Astrocyte of the cerebellum (primary cell): ENCODE measurements at regions not wholly inside any gene's neighbourhood (a gene's known extent, or its start where the extent isn't known, plus 50 kb on each side); places are given as distances from the start of the nearest gene placed in this dataset.
"Not testable (repeated sequence)": the region's sequence is repeated elsewhere in the genome, so short reads cannot be mapped to it uniquely, and the experiment has no call there.

Source experiments
- DNase-seq: peaks from one replicate; pipeline ENCODE4 v3.0.0-alpha.2; 2011; ENCODE audit warnings: low read depth
- H3K4me3 ChIP-seq: 2 replicates; pipeline ENCODE4 v1.5.1; 2011; ENCODE audit warnings: mild to moderate bottlenecking, low read depth, low read length, moderate library complexity
- in situ Hi-C: cut with HindIII; loops from 2 replicates; pipeline ENCODE4 v1.10.0; 2017; ENCODE audit warnings: low sequenced_read_pairs
- TF ChIP-seq, protein P1 (sequence below): IDR thresholded peaks from 2 replicates; pipeline ENCODE4 v1.5.1; 2012; ENCODE audit warnings: low read length, low read depth, moderate library complexity, mild to moderate bottlenecking; ENCODE audit errors: missing control alignments

DNA sequence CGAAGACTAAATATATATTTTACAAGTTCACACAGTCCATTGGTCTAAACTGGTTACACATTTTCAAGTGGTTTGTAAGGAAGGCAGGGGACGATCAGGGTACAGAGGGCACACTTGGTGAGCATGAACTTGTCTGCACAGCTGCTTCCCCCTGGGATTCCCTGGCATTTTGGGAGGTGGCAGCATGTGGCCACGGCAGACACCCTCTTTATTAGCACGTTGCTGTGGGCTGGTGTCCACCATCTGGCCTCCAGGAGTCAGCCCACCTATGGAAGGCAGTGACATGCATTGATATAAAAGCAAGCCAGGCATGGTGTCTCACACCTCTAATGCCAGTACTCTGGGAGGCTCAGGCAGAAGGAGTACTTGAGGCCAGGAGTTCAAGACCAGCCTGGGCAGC lies 350.2 kb downstream of the TYW1 start:
- in situ Hi-C loops = no loop called here
- DNase-seq = no peak
- H3K4me3 ChIP-seq = no peak overlapping the region
- TF ChIP-seq, protein P1, sequence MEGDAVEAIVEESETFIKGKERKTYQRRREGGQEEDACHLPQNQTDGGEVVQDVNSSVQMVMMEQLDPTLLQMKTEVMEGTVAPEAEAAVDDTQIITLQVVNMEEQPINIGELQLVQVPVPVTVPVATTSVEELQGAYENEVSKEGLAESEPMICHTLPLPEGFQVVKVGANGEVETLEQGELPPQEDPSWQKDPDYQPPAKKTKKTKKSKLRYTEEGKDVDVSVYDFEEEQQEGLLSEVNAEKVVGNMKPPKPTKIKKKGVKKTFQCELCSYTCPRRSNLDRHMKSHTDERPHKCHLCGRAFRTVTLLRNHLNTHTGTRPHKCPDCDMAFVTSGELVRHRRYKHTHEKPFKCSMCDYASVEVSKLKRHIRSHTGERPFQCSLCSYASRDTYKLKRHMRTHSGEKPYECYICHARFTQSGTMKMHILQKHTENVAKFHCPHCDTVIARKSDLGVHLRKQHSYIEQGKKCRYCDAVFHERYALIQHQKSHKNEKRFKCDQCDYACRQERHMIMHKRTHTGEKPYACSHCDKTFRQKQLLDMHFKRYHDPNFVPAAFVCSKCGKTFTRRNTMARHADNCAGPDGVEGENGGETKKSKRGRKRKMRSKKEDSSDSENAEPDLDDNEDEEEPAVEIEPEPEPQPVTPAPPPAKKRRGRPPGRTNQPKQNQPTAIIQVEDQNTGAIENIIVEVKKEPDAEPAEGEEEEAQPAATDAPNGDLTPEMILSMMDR = no peak

DNA sequence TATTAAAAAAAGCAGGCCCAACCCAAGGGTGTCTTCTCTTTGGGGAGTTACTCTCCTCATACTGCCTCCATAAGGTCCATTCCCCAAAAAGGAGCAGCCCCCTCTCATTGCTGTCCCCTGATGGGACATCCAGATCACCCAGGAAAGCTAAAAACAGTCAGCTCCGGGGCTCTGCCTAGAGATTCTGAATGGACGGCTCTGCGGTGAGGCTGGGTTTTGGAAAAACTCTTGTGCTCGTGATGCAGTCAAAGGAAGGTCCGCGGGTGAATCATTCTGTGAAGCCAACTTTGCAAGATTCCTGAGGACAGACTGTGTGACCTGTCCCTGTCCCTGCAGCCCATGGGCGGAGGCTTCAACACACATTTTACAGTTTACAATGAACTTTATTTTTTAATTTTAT lies 351.5 kb downstream of the TYW1 start:
- DNase-seq = no peak
- TF ChIP-seq, protein P1 = no peak
- no peak overlapping the region for H3K4me3 ChIP-seq
- in situ Hi-C loops = no loop called here

DNA sequence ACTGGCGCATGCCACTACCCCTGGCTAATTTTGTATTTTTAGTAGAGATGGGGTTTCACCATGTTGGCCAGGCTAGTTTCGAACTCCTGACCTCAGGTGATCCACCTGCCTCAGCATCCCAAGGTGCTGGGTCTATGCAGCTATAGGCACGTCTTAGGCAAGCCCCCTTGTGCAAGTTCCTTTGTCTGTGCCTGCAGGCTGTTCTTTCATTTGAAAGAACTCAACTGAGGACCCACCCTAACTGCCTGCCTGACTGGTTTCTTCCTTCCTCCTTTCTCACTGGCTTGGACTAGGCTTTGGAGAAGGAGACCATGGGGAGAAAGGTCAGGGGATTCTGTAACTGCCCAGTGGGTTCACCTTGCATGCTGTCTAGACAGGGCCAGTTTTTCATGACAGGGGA lies 361.0 kb downstream of the TYW1 start:
- DNase-seq, H3K4me3 ChIP-seq, in situ Hi-C loops: not testable (repeated sequence)

DNA sequence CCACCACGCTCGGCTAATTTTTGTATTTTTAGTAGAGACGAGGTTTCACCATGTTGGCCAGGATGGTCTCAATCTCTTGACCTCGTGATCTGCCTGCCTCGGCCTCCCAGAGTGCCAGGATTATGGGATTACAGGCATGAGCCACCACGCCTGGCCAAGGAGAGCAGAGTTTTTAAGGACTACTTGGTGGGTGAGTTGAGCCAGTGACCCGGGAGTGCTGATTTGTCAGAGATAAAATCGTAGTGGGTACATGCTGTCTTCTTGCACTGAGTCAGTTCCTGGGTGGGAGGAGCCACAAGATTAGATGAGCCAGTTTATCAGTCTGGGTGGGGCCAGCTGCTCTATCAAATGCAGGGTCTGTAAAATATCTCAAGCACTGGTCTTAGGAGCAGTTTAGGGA lies 361.7 kb downstream of the TYW1 start:
- in situ Hi-C loops = not testable (repeated sequence)

DNA sequence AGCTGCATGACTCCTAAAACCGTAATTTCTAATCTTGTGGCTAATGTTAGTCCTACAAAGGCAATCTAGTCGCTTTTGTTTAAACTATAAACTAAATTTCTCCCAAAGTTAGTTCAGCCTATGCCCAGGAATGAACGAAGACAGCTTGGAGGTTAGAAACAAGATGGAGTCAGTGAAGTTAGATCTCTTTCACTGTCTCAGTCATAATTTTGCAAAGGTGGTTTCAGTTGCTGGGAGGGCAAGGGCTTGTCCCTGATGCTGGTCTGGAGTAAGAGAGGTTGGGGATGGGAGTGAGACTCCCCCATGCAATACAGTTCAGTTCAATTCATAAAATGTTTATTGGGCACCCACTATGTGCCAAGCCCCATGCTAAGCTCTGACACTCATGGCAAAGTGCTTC lies 362.1 kb downstream of the TYW1 start:
- DNase-seq, in situ Hi-C loops, H3K4me3 ChIP-seq: not testable (repeated sequence)

More for the DNA sequence above, 361.7 kb downstream of the TYW1 start:
- not testable (repeated sequence) for DNase-seq, H3K4me3 ChIP-seq

DNA sequence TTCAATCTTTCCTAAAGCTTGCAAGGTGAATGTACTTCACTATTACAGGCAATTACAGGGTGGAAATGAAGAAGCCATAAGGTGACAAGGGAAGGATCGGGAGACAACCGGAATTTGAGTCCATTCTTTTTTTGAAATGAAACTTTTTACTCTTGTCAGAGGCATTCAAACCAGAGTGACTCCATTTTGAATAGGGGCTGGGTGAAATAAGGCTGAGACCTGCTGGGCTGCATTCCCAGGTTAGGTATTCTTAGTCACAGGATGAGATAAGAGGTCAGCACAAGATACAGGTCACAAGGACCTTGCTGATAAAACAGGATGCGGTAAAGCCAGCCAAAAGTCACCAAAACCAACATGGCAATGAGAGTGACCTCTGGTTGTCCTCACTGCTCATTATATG lies 363.3 kb downstream of the TYW1 start:
- no peak overlapping the region for H3K4me3 ChIP-seq
- DNase-seq = no peak
- in situ Hi-C loops = no loop called here
- TF ChIP-seq, protein P1 = no peak

DNA sequence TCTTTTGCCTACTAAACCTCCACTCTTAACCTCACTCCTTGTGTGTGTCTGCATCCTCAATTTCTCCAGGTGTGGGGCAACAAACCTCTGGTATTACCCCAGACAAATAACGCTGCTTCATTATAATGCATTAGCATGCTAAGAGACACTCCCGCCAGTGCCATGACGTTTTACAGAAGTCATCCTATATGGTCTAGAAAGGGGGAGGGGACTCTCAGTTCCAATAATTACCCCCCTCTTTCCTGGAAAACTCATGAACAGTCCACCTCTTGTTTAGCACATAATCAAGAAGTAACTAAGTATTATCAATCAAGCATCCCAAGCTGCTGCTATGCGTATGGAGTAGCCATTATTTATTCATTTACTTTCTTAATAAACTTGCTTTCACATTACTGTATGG lies 364.5 kb downstream of the TYW1 start:
- H3K4me3 ChIP-seq = no peak overlapping the region
- in situ Hi-C loops = no loop called here
- no peak for DNase-seq
- TF ChIP-seq, protein P1 = no peak

DNA sequence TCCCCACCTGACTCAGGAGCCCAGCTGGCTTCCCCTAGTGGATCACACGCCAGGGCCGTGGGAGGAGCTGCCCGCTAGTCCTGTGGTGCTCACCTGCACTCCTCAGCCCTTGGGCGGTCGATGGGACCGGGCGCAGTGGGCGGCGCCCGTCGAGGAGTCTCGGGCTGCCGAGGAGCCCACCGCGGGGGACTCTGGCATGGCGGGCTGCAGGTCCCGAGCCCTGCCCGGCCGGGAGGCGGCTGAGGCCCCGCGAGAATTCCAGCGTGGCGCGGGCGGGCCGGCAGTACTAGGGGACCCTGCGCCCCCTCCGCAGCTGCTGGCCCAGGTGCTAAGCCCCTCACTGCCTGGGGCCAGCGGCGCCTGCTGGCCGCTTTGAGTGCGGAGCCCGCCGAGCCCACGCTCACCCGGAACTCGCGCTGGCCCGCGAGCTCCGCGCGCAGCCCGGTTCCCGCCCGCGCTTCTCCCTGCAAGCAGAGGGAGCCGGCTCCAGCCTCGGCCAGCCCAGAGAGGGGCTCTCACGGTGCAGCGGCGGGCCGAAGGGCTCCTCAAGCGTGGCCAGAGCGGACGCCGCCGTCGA lies 367.9 kb downstream of the TYW1 start:
- in situ Hi-C loops = no loop called here
- TF ChIP-seq, protein P1 = no peak
- DNase-seq = no peak
- no peak overlapping the region for H3K4me3 ChIP-seq
